Mucosa of descending colon (tissue), 3 donors: ENCODE measurements at regions not wholly inside any gene's neighbourhood (a gene's known extent, or its start where the extent isn't known, plus 50 kb on each side); places are given as distances from the start of the nearest gene placed in this dataset.

ENCODE experiments used
- ATAC-seq: fragments of 200-7000 bp; cut with Tn5 transposase; one replicate; pipeline ENCODE4 v1.9.1; 2020; ENCODE audit warnings: mild to moderate bottlenecking, moderate library complexity
- DNase-seq, 3 donors: peaks; one replicate each; pipeline ENCODE4 v3.0.0-alpha.2; 2020
- H3K36me3 ChIP-seq: fragments of 200-600 bp; one replicate; pipeline ENCODE4 v1.8.0; 2021; ENCODE audit warnings: low read depth, mild to moderate bottlenecking
- H3K4me1 ChIP-seq: fragments of 200-600 bp; one replicate; pipeline ENCODE4 v1.8.0; 2021; ENCODE audit warnings: low read depth, mild to moderate bottlenecking
- H3K4me3 ChIP-seq: fragments of 200-600 bp; one replicate; pipeline ENCODE4 v1.8.0; 2021; ENCODE audit warnings: mild to moderate bottlenecking
- H3K9me3 ChIP-seq: fragments of 200-600 bp; one replicate; pipeline ENCODE4 v1.8.0; 2021; ENCODE audit warnings: mild to moderate bottlenecking
- CTCF ChIP-seq: fragments of 200-600 bp; IDR thresholded peaks from one replicate; pipeline ENCODE4 v1.8.0; 2022; ENCODE audit warnings: antibody characterized with exemption, mild to moderate bottlenecking
- intact Hi-C, 2 donors: fragments of 100-400 bp; cut with DNase I in 1 of 2; cut with micrococcal nuclease in 1 of 2; formaldehyde crosslinking; loops; one replicate each; pipeline versions ENCODE4 v1.11.0 to v1.11.1; 2022; cut with DNase I, micrococcal nuclease
- donor health status: DM: no; HTN: no; CAD: no; lungs with moderate emphysema.
- donor health status: DM: no; HTN: no; CAD: no.
- donor health status: DM: no; HTN: yes; CAD: no.

GRCh38 chr16:6189216-6189615, 1091.6 kb upstream of the EEF2KMT start:
- no peak for DNase-seq
- no peak for TF ChIP-seq CTCF
- Histone ChIP-seq H3K36me3 (no peaks in the 10 kb centered on the region), H3K9me3 (no peaks in the 10 kb centered on the region), H3K4me1 (no peaks in the 10 kb centered on the region), H3K4me3 (no peak overlapping the region)
- intact Hi-C loops, result no loop called here
- ATAC-seq, result no peak

- Histone ChIP-seq H3K4me1 (peaks cover 4% of the 10 kb centered on the region), H3K36me3 (no peaks in the 10 kb centered on the region), H3K4me3 (no peak overlapping the region), H3K9me3 (no peaks in the 10 kb centered on the region)
- intact Hi-C loops, result no loop called here
- no peak for DNase-seq
- no peak for TF ChIP-seq CTCF
- no peak for ATAC-seq
Observed at GRCh38 chr16:6177616-6178180, 1080.1 kb upstream of the EEF2KMT start.

GRCh38 chr16:6170022-6170421, 1072.4 kb upstream of the EEF2KMT start:
- ATAC-seq, result no peak
- no peak for TF ChIP-seq CTCF
- H3K9me3 ChIP-seq, result no peaks in the 10 kb centered on the region
- no peak overlapping the region for H3K4me3 ChIP-seq
- no peak for DNase-seq
- intact Hi-C loops, result no loop called here
- H3K4me1 ChIP-seq, result peaks cover 6% of the 10 kb centered on the region
- no peaks in the 10 kb centered on the region for H3K36me3 ChIP-seq

GRCh38 chr16:6165330-6165979, 1067.9 kb upstream of the EEF2KMT start:
- no peak for ATAC-seq
- intact Hi-C loops, result no loop called here
- no peaks in the 10 kb centered on the region for H3K9me3 ChIP-seq
- no peak for TF ChIP-seq CTCF
- no peaks in the 10 kb centered on the region for H3K4me1 ChIP-seq
- H3K36me3 ChIP-seq, result no peaks in the 10 kb centered on the region
- no peak for DNase-seq
- H3K4me3 ChIP-seq, result no peak overlapping the region

- no peaks in the 10 kb centered on the region for H3K9me3 ChIP-seq
- ATAC-seq, result no peak
- no peak overlapping the region for H3K4me3 ChIP-seq
- no peak for DNase-seq
- intact Hi-C loops, result no loop called here
- no peaks in the 10 kb centered on the region for H3K4me1 ChIP-seq
- no peaks in the 10 kb centered on the region for H3K36me3 ChIP-seq
- TF ChIP-seq CTCF, result no peak
Observed at GRCh38 chr16:6160871-6161270, 1063.3 kb upstream of the EEF2KMT start.
